Retinal pigment epithelial cell (primary cell): ENCODE measurements at regions not wholly inside any gene's neighbourhood (a gene's known extent, or its start where the extent isn't known, plus 50 kb on each side); places are given as distances from the start of the nearest gene placed in this dataset.
"Not testable (repeated sequence)": the region's sequence is repeated elsewhere in the genome, so short reads cannot be mapped to it uniquely, and the experiment has no call there.

Source experiments
- DNase-seq: peaks from one replicate; pipeline ENCODE4 v3.0.0-alpha.2; 2010; ENCODE audit warnings: low read depth
- H3K4me3 ChIP-seq: 2 replicates; pipeline ENCODE4 v1.5.1; 2011; ENCODE audit warnings: mild to moderate bottlenecking, low read length, control low read depth, moderate library complexity
- TF ChIP-seq, protein P1 (sequence below): conservative IDR thresholded peaks from 2 replicates; pipeline ENCODE4 v1.5.1; 2011; ENCODE audit warnings: low read depth, low read length, control low read depth, inconsistent platforms

DNA sequence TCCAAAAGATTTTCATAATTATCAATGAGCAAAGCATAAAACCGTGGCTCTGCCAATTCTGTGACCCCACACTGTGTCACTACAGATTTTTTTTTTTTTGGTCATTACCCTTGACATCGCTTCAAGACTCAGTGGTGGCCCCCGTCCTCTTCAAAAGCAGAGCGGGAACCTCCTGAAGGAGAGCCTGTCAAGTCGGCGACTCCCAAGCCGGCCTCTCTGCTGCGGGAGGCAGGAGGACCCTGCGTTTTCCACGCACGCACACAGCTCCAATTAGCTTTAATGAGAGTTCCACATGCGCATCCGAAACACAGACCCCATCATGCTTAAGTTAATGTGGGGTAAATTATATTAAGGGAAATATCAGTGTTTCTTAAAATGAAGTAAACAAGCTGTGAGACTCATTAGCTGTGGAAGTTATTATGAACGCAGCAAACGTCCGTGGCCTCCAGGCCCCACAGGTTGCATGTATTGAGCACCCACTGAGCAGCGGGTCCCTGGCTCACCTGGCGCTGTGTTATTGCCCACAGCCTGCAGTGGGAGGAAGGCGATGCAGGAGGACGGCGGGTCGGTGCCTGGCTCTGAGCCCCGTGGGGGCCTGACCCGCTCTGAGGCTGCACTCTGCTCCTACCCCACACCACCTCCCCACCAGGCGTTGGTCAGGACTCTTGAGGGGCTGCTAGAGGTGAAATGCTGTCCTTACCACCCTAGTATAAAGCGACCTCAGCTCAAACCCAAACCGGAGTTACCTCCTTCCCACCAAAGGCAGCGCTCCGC is 181.0 kb upstream of the SALL3 start:
- TF ChIP-seq, protein P1, sequence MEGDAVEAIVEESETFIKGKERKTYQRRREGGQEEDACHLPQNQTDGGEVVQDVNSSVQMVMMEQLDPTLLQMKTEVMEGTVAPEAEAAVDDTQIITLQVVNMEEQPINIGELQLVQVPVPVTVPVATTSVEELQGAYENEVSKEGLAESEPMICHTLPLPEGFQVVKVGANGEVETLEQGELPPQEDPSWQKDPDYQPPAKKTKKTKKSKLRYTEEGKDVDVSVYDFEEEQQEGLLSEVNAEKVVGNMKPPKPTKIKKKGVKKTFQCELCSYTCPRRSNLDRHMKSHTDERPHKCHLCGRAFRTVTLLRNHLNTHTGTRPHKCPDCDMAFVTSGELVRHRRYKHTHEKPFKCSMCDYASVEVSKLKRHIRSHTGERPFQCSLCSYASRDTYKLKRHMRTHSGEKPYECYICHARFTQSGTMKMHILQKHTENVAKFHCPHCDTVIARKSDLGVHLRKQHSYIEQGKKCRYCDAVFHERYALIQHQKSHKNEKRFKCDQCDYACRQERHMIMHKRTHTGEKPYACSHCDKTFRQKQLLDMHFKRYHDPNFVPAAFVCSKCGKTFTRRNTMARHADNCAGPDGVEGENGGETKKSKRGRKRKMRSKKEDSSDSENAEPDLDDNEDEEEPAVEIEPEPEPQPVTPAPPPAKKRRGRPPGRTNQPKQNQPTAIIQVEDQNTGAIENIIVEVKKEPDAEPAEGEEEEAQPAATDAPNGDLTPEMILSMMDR = no peak
- no peak overlapping the region for H3K4me3 ChIP-seq
- DNase-seq = no peak

DNA sequence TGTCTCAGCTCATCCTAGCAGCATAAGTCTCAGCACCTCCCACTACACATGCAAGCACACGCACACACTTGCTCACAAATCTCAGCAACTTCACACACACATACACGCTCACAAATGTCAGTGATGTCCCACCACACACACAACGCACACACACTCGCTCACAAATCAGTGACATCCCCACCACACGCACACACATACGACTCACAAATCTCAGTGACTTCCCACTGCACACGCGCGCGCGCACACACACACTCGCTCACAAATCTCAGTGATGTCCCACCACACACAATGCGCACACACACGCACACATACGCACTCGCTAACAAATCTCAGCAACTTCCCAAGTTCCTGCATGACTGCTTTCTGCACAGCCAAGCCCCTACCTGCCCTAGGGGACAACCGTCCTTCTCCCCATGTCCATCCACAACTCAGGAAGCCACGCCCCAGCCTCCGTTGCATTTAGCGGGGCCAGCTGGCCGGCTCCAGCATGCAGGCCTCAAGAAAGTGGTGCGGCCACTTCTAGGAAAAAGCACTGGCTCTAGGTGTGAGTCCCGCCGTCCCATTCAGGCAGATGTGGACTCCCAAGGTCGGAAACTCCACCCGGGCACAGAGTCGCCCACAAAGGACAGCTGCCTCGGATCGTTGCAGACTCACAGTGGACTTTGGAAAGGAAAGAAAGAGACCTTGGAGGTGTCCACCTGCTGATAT is 180.1 kb upstream of the SALL3 start:
- TF ChIP-seq, protein P1 = no peak
- no peak for DNase-seq

GRCh38 chr18:78800102-78800851 is 179.3 kb upstream of the SALL3 start:
- DNase-seq, H3K4me3 ChIP-seq: not testable (repeated sequence)

More for the DNA sequence above, 180.1 kb upstream of the SALL3 start:
- H3K4me3 ChIP-seq = no peak overlapping the region

DNA sequence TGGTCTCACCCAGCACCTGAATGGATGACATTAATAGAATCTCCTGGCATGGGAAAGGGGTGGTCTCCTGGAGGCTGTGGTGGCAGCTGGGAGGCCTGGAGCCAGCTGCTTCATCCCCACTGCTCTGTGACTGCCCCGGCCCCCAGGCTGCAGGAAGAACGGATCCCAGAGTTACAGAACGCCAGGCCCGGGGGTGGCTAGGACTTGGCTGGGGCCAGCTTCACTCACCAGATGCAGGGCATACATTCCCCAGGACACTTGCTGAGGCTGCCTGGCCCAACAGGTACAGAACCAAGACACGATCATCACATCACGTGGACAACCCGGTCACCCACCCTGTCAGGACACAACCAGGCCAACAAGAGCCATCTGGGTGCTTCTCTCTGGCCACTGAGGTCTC is 178.6 kb upstream of the SALL3 start:
- TF ChIP-seq, protein P1 = no peak
- no peak overlapping the region for H3K4me3 ChIP-seq
- DNase-seq = no peak

GRCh38 chr18:78803104-78803503 is 176.5 kb upstream of the SALL3 start:
- no peak for DNase-seq
- TF ChIP-seq, protein P1 = no peak
- H3K4me3 ChIP-seq = no peak overlapping the region

GRCh38 chr18:78804206-78805030 is 175.2 kb upstream of the SALL3 start:
- DNase-seq = no peak
- H3K4me3 ChIP-seq = no peak overlapping the region
- TF ChIP-seq, protein P1 = no peak

GRCh38 chr18:78805840-78806239 is 173.8 kb upstream of the SALL3 start:
- TF ChIP-seq, protein P1 = no peak
- DNase-seq = no peak
- no peak overlapping the region for H3K4me3 ChIP-seq
